Testis (tissue), 2 donors: ENCODE measurements at regions not wholly inside any gene's neighbourhood (a gene's known extent, or its start where the extent isn't known, plus 50 kb on each side); places are given as distances from the start of the nearest gene placed in this dataset.

Source experiments
- POLR2A ChIP-seq: fragments of 450-650 bp; IDR thresholded peaks from one replicate; pipeline ENCODE4 v1.6.1; 2017; ENCODE audit warnings: antibody characterized with exemption, mild to moderate bottlenecking, moderate library complexity
- TF ChIP-seq, protein P1 (sequence below), 3 experiments: fragments of 450-650 bp in 2 of 3; fragments of 200-600 bp in 1 of 3; sonication (generic) in 1 of 3; IDR thresholded peaks; one replicate each; pipeline ENCODE4 v1.5.1; 2016 to 2019; ENCODE audit warnings: antibody characterized with exemption in 3 of 3, mild to moderate bottlenecking in 2 of 3, moderate library complexity in 1 of 3

DNA sequence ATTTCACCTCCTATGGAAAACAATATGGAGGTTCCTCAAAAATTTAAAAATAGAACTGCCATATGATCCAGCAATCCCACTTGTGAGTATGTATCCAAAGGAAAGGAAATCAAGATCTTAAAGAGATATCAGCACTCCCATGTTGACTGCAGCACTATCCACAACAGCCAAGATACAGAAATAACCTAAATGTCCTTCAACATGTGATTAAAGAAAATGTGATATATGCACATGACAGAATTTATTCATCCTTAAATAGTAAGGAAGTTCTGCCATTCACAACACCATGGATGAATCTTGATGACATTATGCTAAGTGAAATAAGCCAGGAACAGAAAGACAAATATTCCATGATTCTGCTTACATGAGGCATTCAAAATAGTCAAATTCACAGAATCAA is 303.6 kb upstream of the LRRN1 start:
- TF ChIP-seq, protein P1, sequence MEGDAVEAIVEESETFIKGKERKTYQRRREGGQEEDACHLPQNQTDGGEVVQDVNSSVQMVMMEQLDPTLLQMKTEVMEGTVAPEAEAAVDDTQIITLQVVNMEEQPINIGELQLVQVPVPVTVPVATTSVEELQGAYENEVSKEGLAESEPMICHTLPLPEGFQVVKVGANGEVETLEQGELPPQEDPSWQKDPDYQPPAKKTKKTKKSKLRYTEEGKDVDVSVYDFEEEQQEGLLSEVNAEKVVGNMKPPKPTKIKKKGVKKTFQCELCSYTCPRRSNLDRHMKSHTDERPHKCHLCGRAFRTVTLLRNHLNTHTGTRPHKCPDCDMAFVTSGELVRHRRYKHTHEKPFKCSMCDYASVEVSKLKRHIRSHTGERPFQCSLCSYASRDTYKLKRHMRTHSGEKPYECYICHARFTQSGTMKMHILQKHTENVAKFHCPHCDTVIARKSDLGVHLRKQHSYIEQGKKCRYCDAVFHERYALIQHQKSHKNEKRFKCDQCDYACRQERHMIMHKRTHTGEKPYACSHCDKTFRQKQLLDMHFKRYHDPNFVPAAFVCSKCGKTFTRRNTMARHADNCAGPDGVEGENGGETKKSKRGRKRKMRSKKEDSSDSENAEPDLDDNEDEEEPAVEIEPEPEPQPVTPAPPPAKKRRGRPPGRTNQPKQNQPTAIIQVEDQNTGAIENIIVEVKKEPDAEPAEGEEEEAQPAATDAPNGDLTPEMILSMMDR (IDR thresholded peaks at IDR 0.05), result no peak
- no peak for TF ChIP-seq POLR2A
